AG04450 (cell line): ENCODE measurements at regions not wholly inside any gene's neighbourhood (a gene's known extent, or its start where the extent isn't known, plus 50 kb on each side); places are given as distances from the start of the nearest gene placed in this dataset.

Experiments used
- CTCF ChIA-PET: fragments of 300-600, 350-600 bp; formaldehyde crosslinking; extraction: SDS; loops from one replicate; lab custom pipeline; 2022; ENCODE audit warnings: antibody characterized with exemption, inconsistent platforms; lab: Charles Lee
- POLR2A ChIA-PET: fragments of 350-600 bp; formaldehyde crosslinking; extraction: SDS; loops from one replicate; lab custom pipeline; 2021; ENCODE audit warnings: antibody characterized with exemption, inconsistent platforms; lab: Yijun Ruan, JAX
- DNase-seq: peaks from one replicate; pipeline ENCODE4 v3.0.0-alpha.2; 2011; ENCODE audit warnings: low read depth, low spot score
- H3K27ac ChIP-seq: one replicate; pipeline ENCODE4 v1.5.1; 2012; ENCODE audit warnings: low read depth, low read length, control low read depth
- H3K27me3 ChIP-seq: one replicate; pipeline ENCODE4 v1.6.0; 2012; ENCODE audit warnings: low read length; ENCODE audit not compliant: control insufficient read depth, insufficient read depth
- H3K4me3 ChIP-seq: 2 replicates; pipeline ENCODE4 v1.5.1; 2011; ENCODE audit warnings: mild to moderate bottlenecking, low read depth, low read length, control low read depth
- H3K9me3 ChIP-seq: 2 replicates; pipeline ENCODE4 v1.5.1; 2012; ENCODE audit warnings: low read length; ENCODE audit not compliant: control insufficient read depth, insufficient read depth
- TF ChIP-seq, protein P1 (sequence below): IDR thresholded peaks from 2 replicates; pipeline ENCODE4 v1.5.1; 2011; ENCODE audit warnings: low read depth, low read length, control low read depth, inconsistent platforms

DNA sequence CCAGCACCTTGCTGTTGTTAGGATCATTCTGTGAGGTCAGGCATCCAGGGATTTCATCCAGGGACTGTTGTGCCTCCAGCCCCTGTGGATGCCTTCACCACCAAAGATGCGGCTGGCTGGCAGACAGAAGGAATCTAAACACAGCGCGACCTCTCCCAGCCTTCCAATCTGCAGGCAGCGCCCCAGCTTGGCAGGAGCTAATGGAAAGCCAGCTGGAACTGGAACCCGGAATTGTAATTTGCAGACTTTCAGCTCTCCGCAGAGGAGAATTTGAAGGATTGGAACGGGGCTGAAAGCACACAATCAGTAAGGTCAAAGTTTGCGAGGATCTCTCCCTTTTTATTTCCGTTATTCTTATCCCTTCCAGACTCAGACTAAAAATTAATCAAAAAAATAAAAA is 127.8 kb downstream of the TRIB2 start:
- TF ChIP-seq, protein P1, sequence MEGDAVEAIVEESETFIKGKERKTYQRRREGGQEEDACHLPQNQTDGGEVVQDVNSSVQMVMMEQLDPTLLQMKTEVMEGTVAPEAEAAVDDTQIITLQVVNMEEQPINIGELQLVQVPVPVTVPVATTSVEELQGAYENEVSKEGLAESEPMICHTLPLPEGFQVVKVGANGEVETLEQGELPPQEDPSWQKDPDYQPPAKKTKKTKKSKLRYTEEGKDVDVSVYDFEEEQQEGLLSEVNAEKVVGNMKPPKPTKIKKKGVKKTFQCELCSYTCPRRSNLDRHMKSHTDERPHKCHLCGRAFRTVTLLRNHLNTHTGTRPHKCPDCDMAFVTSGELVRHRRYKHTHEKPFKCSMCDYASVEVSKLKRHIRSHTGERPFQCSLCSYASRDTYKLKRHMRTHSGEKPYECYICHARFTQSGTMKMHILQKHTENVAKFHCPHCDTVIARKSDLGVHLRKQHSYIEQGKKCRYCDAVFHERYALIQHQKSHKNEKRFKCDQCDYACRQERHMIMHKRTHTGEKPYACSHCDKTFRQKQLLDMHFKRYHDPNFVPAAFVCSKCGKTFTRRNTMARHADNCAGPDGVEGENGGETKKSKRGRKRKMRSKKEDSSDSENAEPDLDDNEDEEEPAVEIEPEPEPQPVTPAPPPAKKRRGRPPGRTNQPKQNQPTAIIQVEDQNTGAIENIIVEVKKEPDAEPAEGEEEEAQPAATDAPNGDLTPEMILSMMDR = no peak
- DNase-seq = no peak
- ChIA-PET CTCF (no interaction called here), POLR2A (no interaction called here)
- H3K27ac ChIP-seq = no peak overlapping the region
- H3K4me3 ChIP-seq = no peak overlapping the region
- no peaks in the 10 kb centered on the region for H3K9me3 ChIP-seq
- H3K27me3 ChIP-seq = no peaks in the 10 kb centered on the region

DNA sequence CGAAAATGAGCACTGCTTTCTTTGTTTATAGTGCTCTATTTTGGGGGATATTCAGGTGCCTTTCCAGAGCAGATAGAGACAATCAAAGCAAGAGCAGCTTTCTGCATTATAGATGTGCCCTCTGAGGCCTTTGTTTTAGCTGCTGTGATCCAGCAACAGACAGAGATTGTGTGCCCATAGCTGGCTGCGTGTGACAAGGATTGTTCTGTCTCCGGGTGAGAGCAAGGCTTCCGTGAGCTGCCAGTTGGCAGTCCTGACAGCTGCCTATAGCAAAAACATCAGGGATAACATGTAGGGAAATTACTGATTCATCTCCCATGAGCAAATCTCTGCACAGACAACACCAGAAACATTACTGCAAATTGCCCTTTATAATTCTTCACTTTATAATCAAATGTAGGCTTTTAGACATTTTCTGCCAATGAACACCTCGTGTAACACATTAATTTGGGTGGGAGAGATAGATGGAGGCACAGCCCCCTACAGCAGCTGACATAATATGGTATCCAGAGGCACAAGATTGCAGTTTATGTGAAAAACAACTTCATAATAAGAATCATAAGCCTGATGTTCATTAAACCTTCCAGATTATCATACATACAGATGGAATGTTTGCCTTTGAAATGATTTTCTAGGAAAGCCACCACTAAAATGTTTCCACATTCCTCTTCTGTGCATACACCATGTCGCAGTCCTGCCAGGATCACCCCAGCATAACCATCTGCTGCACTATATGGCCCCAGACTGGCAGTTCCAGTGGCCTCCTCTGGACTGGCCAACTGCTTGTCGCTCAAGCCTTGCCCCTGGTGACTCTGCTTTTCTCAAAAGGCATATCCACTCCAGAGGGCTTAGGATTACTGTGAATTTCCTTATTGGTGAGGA is 131.2 kb downstream of the TRIB2 start:
- DNase-seq = no peak
- CTCF ChIA-PET = no interaction called here
- Histone ChIP-seq H3K27ac (no peak overlapping the region), H3K27me3 (no peaks in the 10 kb centered on the region), H3K9me3 (no peaks in the 10 kb centered on the region), H3K4me3 (no peak overlapping the region)
- POLR2A ChIA-PET = no interaction called here
- TF ChIP-seq, protein P1 = no peak

DNA sequence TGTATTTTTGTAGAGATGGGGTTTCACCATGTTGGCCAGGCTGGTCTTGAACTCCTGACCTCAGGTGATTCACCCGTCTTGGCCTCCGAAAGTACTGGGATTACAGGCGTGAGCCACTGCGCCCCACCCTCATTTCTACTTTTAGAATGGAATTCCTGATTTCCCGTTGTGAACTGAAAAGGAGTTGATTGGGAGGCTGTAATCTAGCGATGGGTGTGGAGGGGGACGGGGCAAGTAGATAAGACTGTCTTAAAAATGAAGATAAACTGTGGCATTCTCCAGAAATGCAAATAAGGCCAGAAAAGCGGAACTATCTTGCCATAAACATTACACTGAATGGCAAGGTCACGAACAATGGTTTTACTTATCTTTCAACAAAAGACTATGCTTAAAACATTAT is 135.4 kb downstream of the TRIB2 start:
- H3K4me3 ChIP-seq = no peak overlapping the region
- CTCF ChIA-PET = no interaction called here
- H3K27ac ChIP-seq = no peak overlapping the region
- no peaks in the 10 kb centered on the region for H3K27me3 ChIP-seq
- POLR2A ChIA-PET = no interaction called here
- TF ChIP-seq, protein P1 = no peak
- peaks cover 8% of the 10 kb centered on the region for H3K9me3 ChIP-seq
- DNase-seq = no peak

DNA sequence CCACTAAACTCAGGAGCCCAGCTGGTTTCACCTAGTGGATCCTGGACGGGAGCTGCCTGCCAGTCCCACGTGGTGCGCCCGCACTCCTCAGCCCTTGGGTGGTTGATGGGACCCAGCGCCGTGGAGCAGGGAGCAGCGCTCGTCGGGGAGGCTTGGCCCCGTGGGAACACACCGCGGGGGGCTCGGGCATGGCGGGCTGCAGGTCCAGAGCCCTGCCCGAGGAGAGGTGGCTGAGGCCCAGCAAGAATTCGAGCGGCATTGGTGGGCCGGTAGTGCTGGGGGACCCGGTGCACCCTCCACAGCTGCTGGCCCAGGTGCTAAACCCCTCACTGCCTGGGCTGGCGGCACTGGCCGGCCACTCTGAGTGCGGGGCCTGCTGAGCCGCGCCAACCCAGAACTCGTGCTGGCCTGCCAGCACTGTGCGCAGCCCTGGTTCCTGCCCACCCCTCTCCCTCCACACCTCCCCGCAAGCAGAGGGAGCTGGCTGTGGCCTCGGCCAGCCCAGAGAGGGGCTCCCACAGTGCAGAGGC is 137.3 kb downstream of the TRIB2 start:
- Histone ChIP-seq H3K27ac (no peak overlapping the region), H3K4me3 (no peak overlapping the region), H3K27me3 (no peaks in the 10 kb centered on the region), H3K9me3 (peaks cover 8% of the 10 kb centered on the region)
- POLR2A ChIA-PET = no interaction called here
- DNase-seq = no peak
- CTCF ChIA-PET = no interaction called here
- TF ChIP-seq, protein P1 = no peak

DNA sequence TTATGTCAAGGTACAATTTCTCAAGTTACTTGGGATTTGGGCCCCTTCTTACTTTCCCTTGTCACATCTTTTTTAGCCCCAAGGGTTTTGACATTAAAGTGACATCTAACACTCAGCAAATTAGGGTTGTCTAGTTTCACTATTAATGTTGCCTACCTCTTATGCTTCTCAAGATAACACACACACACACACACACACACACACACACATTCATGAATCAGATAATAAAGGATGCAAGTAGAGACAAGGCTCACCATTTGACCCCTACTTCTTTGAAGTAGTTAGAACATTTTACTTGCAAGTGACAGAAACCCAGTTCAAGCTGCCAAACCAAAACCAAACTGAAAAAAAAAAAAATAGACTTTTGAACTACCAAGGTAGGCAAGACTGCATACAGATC is 138.8 kb downstream of the TRIB2 start:
- no peak for DNase-seq
- CTCF ChIA-PET = no interaction called here
- H3K9me3 ChIP-seq = peaks cover 8% of the 10 kb centered on the region

More for the DNA sequence above, 138.8 kb downstream of the TRIB2 start:
- POLR2A ChIA-PET = no interaction called here
- no peak overlapping the region for H3K4me3 ChIP-seq
- H3K27ac ChIP-seq = no peak overlapping the region
- TF ChIP-seq, protein P1 = no peak
- no peaks in the 10 kb centered on the region for H3K27me3 ChIP-seq
